ENCODE measurements at regions not wholly inside any gene's neighbourhood (a gene's known extent, or its start where the extent isn't known, plus 50 kb on each side); places are given as distances from the start of the nearest gene placed in this dataset.

- TF ChIP-seq CTCF (IDR thresholded peaks at IDR 0.05; ENCODE audit: low read depth, low read length), result no peak
- TF ChIP-seq EZH2phosphoT487 (IDR thresholded peaks at IDR 0.05; ENCODE audit: low read depth), result no peak
Observed at GRCh38 chr13:76823969-76824368, 62.2 kb downstream of the KCTD12 start.
